ENCODE measurements at regions not wholly inside any gene's neighbourhood (a gene's known extent, or its start where the extent isn't known, plus 50 kb on each side); places are given as distances from the start of the nearest gene placed in this dataset.

- no peak overlapping the region for H3K4me3 ChIP-seq (ENCODE audit: low read length in 3 of 3)
- H3K4me1 ChIP-seq (ENCODE audit: control insufficient read depth in 2 of 3, insufficient read depth in 2 of 3, low read depth in 1 of 3, low read length in 3 of 3) = no peaks in the 10 kb centered on the region
- H3K27me3 ChIP-seq (ENCODE audit: control insufficient read depth, insufficient read depth, low read length) = no peaks in the 10 kb centered on the region
- no peak for TF ChIP-seq CTCF (IDR thresholded peaks at IDR 0.05; ENCODE audit: borderline replicate concordance, extremely low read depth, insufficient read depth)
- no peak overlapping the region for H3K27ac ChIP-seq (ENCODE audit: low read depth in 2 of 2, low read length in 2 of 2)
- no peaks in the 10 kb centered on the region for H3K36me3 ChIP-seq (ENCODE audit: control insufficient read depth in 2 of 3, insufficient read depth in 3 of 3, low read length in 3 of 3)
- H3K9me3 ChIP-seq (ENCODE audit: control insufficient read depth in 2 of 3, insufficient read depth in 1 of 3, low read length in 3 of 3) = no peaks in the 10 kb centered on the region
- intact Hi-C loops (cut with DNase I) = no loop called here
- no peak for FAIRE-seq
- no peak overlapping the region for H3K9ac ChIP-seq (ENCODE audit: low read length in 3 of 3)
- DNase-seq = no peak
Measured at GRCh38 chr14:80003138-80003537, 208.2 kb downstream of the DIO2 start.

- Histone ChIP-seq H3K4me3 (ENCODE audit: low read length in 3 of 3) (no peak overlapping the region), H3K4me1 (ENCODE audit: control insufficient read depth in 2 of 3, insufficient read depth in 2 of 3, low read depth in 1 of 3, low read length in 3 of 3) (no peaks in the 10 kb centered on the region), H3K36me3 (ENCODE audit: control insufficient read depth in 2 of 3, insufficient read depth in 3 of 3, low read length in 3 of 3) (no peaks in the 10 kb centered on the region), H3K9ac (ENCODE audit: low read length in 3 of 3) (no peak overlapping the region), H3K27ac (ENCODE audit: low read depth in 2 of 2, low read length in 2 of 2) (no peak overlapping the region), H3K27me3 (ENCODE audit: control insufficient read depth, insufficient read depth, low read length) (no peaks in the 10 kb centered on the region), H3K9me3 (ENCODE audit: control insufficient read depth in 2 of 3, insufficient read depth in 1 of 3, low read length in 3 of 3) (no peaks in the 10 kb centered on the region)
- intact Hi-C loops (cut with DNase I) = no loop called here
- no peak for DNase-seq
- FAIRE-seq = no peak
- TF ChIP-seq CTCF (IDR thresholded peaks at IDR 0.05; ENCODE audit: borderline replicate concordance, extremely low read depth, insufficient read depth) = no peak
Measured at GRCh38 chr14:79997509-79998208, 213.6 kb downstream of the DIO2 start.

- no peak for TF ChIP-seq CTCF (IDR thresholded peaks at IDR 0.05; ENCODE audit: borderline replicate concordance, extremely low read depth, insufficient read depth)
- H3K9me3 ChIP-seq (ENCODE audit: control insufficient read depth in 2 of 3, insufficient read depth in 1 of 3, low read length in 3 of 3) = no peaks in the 10 kb centered on the region
- no peaks in the 10 kb centered on the region for H3K36me3 ChIP-seq (ENCODE audit: control insufficient read depth in 2 of 3, insufficient read depth in 3 of 3, low read length in 3 of 3)
- DNase-seq (peak in 1 of 5 donors; percentile 4), FAIRE-seq (no peak)
- no peaks in the 10 kb centered on the region for H3K4me1 ChIP-seq (ENCODE audit: control insufficient read depth in 2 of 3, insufficient read depth in 2 of 3, low read depth in 1 of 3, low read length in 3 of 3)
- intact Hi-C loops (cut with DNase I) = no loop called here
- no peak overlapping the region for H3K9ac ChIP-seq (ENCODE audit: low read length in 3 of 3)
- H3K4me3 ChIP-seq (ENCODE audit: low read length in 3 of 3) = no peak overlapping the region
- no peaks in the 10 kb centered on the region for H3K27me3 ChIP-seq (ENCODE audit: control insufficient read depth, insufficient read depth, low read length)
- no peak overlapping the region for H3K27ac ChIP-seq (ENCODE audit: low read depth in 2 of 2, low read length in 2 of 2)
Measured at GRCh38 chr14:79992407-79993198, 218.7 kb downstream of the DIO2 start.
